ENCODE measurements at regions not wholly inside any gene's neighbourhood (a gene's known extent, or its start where the extent isn't known, plus 50 kb on each side); places are given as distances from the start of the nearest gene placed in this dataset.

DNA sequence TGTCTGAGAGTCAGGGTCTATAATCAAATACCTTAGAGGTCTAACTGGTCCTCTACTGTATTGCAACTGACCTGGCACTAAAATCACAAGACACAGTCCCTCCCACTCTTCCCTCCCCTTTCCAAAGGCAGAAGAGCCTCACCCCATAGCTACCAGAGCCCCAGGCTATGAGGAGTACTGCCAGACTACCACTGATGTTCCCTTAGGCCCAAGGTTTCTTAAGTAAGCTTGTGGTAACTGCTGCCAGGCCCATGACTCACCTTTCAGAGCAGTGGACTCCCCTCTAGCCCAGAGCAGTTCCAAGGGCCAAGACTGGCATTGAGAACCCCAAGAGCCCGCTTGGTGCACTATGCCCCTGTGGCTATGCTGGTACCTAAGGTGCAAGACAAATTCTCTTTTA lies 1193.4 kb downstream of the DSC3 start:
- TF ChIP-seq CTCF (IDR thresholded peaks at IDR 0.05) (no peak), EZH2 (IDR thresholded peaks at IDR 0.05) (no peak), EZH2phosphoT487 (IDR thresholded peaks at IDR 0.05) (no peak)
